Gastroesophageal sphincter (tissue), 3 donors: ENCODE measurements at regions not wholly inside any gene's neighbourhood (a gene's known extent, or its start where the extent isn't known, plus 50 kb on each side); places are given as distances from the start of the nearest gene placed in this dataset.

Experiments used
- CTCF ChIP-seq, 4 experiments: fragments of 200-600 bp in 2 of 4; fragments of 450-650 bp in 2 of 4; sonication (generic) in 1 of 4; IDR thresholded peaks; one replicate each; pipeline ENCODE4 v1.5.1; 2017 to 2019; ENCODE audit warnings: antibody characterized with exemption in 4 of 4, mild to moderate bottlenecking in 2 of 4, moderate library complexity in 2 of 4
- POLR2A ChIP-seq, 2 donors: fragments of 450-650 bp; IDR thresholded peaks; one replicate each; pipeline ENCODE4 v1.6.1; 2017; ENCODE audit warnings: antibody characterized with exemption in 2 of 2, mild to moderate bottlenecking in 2 of 2, moderate library complexity in 1 of 2
- POLR2AphosphoS5 ChIP-seq: sonication (generic); formaldehyde crosslinking; IDR thresholded peaks from one replicate; pipeline ENCODE4 v1.6.1; 2017; ENCODE audit warnings: antibody characterized with exemption

- TF ChIP-seq CTCF (IDR thresholded peaks at IDR 0.05): no peak
- TF ChIP-seq POLR2AphosphoS5: no peak
- no peak for TF ChIP-seq POLR2A (IDR thresholded peaks at IDR 0.05)
These were observed 121.5 kb upstream of the ARG1 start for GRCh38 chr6:131451321-131452144.
